Stimulated activated CD4-positive, alpha-beta T cell treated with anti-CD3 and anti-CD28 coated beads, Interleukin-12 subunit alpha, Interleukin-12 subunit beta, amount 100 ng/mL, for 48 hours (primary cell): ENCODE measurements at regions not wholly inside any gene's neighbourhood (a gene's known extent, or its start where the extent isn't known, plus 50 kb on each side); places are given as distances from the start of the nearest gene placed in this dataset.

Experiments
- DNase-seq, 3 donors: peaks; one replicate each; pipeline ENCODE4 v3.0.0-alpha.2; 2020; ENCODE audit warnings: low read depth in 2 of 3, low spot score in 1 of 3

- DNase-seq = no peak
Observed at GRCh38 chr10:108454224-108454623, 1289.7 kb upstream of the SORCS1 start.

GRCh38 chr10:108453166-108453565 is 1288.7 kb upstream of the SORCS1 start:
- no peak for DNase-seq

GRCh38 chr10:108452533-108452932 is 1288.0 kb upstream of the SORCS1 start:
- DNase-seq = no peak

- DNase-seq = no peak
Observed at GRCh38 chr10:108450280-108450679, 1285.8 kb upstream of the SORCS1 start.

GRCh38 chr10:108445746-108446145 is 1281.2 kb upstream of the SORCS1 start:
- DNase-seq = no peak

GRCh38 chr10:108443636-108444035 is 1279.1 kb upstream of the SORCS1 start:
- DNase-seq = no peak

- DNase-seq = no peak
Observed at GRCh38 chr10:108439397-108439796, 1274.9 kb upstream of the SORCS1 start.

GRCh38 chr10:108436096-108436495 is 1271.6 kb upstream of the SORCS1 start:
- DNase-seq = no peak

GRCh38 chr10:108434559-108435252 is 1270.2 kb upstream of the SORCS1 start:
- DNase-seq = no peak

GRCh38 chr10:108427146-108427545 is 1262.6 kb upstream of the SORCS1 start:
- no peak for DNase-seq

- no peak for DNase-seq
Observed at GRCh38 chr10:108425283-108425964, 1260.9 kb upstream of the SORCS1 start.

GRCh38 chr10:108424656-108425055 is 1260.2 kb upstream of the SORCS1 start:
- no peak for DNase-seq

- no peak for DNase-seq
Observed at GRCh38 chr10:108422286-108422685, 1257.8 kb upstream of the SORCS1 start.

GRCh38 chr10:108421266-108421665 is 1256.8 kb upstream of the SORCS1 start:
- no peak for DNase-seq

- DNase-seq = no peak
Observed at GRCh38 chr10:108413954-108414353, 1249.4 kb upstream of the SORCS1 start.

- DNase-seq = no peak
Observed at GRCh38 chr10:108412323-108412722, 1247.8 kb upstream of the SORCS1 start.

- DNase-seq = no peak
Observed at GRCh38 chr10:108411894-108412293, 1247.4 kb upstream of the SORCS1 start.

GRCh38 chr10:108411206-108411605 is 1246.7 kb upstream of the SORCS1 start:
- DNase-seq = no peak

GRCh38 chr10:108410236-108410635 is 1245.7 kb upstream of the SORCS1 start:
- no peak for DNase-seq

GRCh38 chr10:108409306-108409705 is 1244.8 kb upstream of the SORCS1 start:
- no peak for DNase-seq

GRCh38 chr10:108404155-108404554 is 1239.6 kb upstream of the SORCS1 start:
- DNase-seq = no peak

GRCh38 chr10:108399465-108399864 is 1235.0 kb upstream of the SORCS1 start:
- DNase-seq = no peak

- DNase-seq = no peak
Observed at GRCh38 chr10:108393089-108393488, 1228.6 kb upstream of the SORCS1 start.
